GM19238 (cell line): ENCODE measurements at regions not wholly inside any gene's neighbourhood (a gene's known extent, or its start where the extent isn't known, plus 50 kb on each side); places are given as distances from the start of the nearest gene placed in this dataset.

ENCODE experiments used
- DNase-seq: peaks from one replicate; pipeline ENCODE4 v3.0.0; 2011; ENCODE audit warnings: low spot score; ENCODE audit not compliant: insufficient read length

GRCh38 chr7:4612237-4612636 is 69.9 kb upstream of the FOXK1 start:
- no peak for DNase-seq

GRCh38 chr7:4612939-4613841 is 68.9 kb upstream of the FOXK1 start:
- DNase-seq: no peak

- DNase-seq: no peak
Observed at GRCh38 chr7:4613846-4614548, 68.1 kb upstream of the FOXK1 start.

GRCh38 chr7:4616116-4616515 is 66.0 kb upstream of the FOXK1 start:
- no peak for DNase-seq

DNA sequence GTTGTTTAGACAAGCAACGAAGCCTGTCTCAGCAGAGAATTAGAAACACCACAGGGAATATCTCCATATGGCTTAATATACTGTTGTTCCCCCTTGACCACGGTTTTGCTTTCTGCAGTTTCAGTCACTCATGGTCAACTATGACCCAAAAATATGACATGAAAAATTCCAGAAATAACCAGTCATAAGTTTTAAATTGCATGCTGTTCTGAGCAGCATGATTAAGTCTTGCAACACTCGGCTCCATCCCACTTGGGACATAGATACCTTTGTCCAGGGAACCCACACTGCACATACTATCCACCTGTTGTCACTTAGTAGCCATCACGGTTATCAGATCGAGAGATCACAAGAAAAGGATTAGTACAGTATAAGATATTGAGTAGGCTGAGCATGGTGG is 60.7 kb upstream of the FOXK1 start:
- no peak for DNase-seq

DNA sequence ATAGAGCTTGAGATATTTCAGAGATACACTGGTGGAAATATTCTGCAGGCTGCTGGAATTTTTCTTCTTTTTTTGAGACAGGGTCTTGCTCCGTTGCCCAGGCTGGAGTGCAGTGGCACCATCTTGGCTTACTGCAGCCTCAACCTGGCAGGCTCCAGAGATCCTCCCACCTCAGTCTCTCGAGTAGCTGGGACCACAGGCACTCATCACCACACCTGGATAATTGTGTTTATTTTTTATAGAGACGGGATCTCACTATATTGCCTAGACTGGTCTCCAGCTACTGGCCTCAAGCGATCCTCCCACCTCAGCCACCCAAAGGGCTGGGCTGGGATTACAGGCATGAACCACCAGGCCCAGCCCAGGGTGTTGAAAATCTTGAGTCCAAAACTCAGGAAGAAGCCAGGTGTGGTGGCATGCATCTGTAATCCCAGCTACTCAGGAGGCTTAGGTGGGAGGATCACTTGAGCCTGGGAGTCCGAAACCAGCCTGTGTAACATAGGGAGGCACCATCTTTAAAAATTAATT is 55.7 kb upstream of the FOXK1 start:
- no peak for DNase-seq

DNA sequence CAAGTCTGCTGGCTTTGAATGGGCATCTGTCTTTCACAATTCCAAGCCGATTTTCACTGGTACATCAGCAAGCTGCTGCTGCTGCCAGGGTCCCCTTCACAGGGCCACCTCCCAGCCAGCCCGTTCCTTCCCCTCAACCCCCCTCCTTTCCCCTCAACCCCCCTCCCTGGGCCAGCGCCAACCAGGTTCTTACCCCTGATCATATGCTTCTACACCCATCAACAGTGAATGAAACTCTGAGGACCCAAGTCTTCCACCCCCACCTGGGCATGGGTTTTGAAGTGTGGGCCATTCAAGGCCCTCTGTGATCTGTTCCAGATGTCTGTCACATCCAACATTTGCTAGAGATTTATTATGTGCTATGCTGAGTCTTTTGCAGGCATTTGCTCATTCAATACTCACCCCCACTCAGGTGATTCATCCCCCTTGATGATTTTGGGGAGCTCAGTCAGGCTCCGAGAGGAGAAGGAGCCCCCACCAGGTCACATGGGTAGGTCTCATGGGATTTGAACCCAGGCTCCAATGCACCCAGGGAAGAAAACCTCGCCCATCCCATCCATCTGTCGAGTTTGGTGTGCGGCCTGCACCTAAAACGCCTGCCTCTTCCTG is 52.7 kb upstream of the FOXK1 start:
- no peak for DNase-seq

DNA sequence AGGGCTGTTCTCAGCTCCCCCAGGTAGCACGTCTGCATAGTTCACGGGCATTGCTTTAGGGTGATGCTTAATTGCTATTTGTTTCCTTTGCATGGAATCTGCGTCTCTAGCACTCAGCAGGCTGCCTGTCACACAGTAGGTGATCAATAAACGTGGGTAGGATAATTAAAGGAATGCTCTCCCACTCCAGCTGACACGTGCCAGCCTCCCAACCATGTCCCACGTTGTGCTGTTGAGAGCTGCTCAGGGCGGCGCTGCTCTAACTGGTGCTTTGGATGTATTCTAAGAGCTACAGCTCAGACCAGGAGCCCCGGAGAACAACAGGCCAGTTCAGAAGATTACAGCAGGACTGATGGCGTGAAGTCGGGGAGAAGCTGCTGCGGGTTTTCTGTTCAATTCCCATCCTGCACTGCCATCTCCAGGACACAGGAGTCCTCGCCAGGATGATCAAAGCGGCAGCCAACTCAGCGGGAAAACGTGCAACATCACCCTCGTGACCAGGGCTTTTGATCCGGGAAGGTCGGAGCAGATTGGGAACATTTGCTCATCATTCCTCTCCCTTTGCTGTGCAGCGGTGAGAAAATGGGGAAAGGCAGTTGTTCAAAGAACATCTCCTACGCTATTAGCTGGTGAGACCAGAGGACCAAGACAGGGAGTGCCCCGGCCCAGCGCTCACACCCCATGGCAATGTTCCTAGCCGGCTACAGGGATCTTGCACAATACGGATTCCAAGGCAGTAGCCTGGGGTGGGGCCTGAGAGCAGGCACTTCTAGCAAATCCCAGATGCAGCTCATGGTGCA is 50.5 kb upstream of the FOXK1 start:
- DNase-seq: no peak
